Loucy (cell line): ENCODE measurements at regions not wholly inside any gene's neighbourhood (a gene's known extent, or its start where the extent isn't known, plus 50 kb on each side); places are given as distances from the start of the nearest gene placed in this dataset.

Experiments
- H2AFZ ChIP-seq: fragments of 200-600 bp; sonication (generic); 2 replicates; pipeline ENCODE4 v1.6.0; 2016; ENCODE audit warnings: antibody characterized with exemption, mild to moderate bottlenecking, low read length, moderate library complexity
- H3F3A ChIP-seq: fragments of 200-600 bp; 2 replicates; pipeline ENCODE4 v1.6.0; 2016; ENCODE audit warnings: antibody characterized with exemption, low read depth, mild to moderate bottlenecking
- H3K27me3 ChIP-seq: fragments of 200-600 bp; sonication (generic); 2 replicates; pipeline ENCODE4 v1.6.1; 2014; ENCODE audit warnings: low read length, mild to moderate bottlenecking; ENCODE audit not compliant: insufficient read depth, poor library complexity, severe bottlenecking
- H3K36me3 ChIP-seq: fragments of 200-600 bp; sonication (generic); 2 replicates; pipeline ENCODE4 v1.6.1; 2016; ENCODE audit warnings: low read length; ENCODE audit not compliant: insufficient read depth
- H3K4me1 ChIP-seq: fragments of 200-600 bp; sonication (generic); 2 replicates; pipeline ENCODE4 v1.5.1; 2014; ENCODE audit warnings: low read length, mild to moderate bottlenecking; ENCODE audit not compliant: insufficient read depth, poor library complexity, severe bottlenecking
- H3K4me2 ChIP-seq: fragments of 200-600 bp; sonication (generic); 2 replicates; pipeline ENCODE4 v1.6.0; 2014; ENCODE audit warnings: antibody characterized with exemption, low read length, low read depth, mild to moderate bottlenecking; ENCODE audit not compliant: poor library complexity, severe bottlenecking
- H3K4me3 ChIP-seq: fragments of 200-600 bp; sonication (generic); 2 replicates; pipeline ENCODE4 v1.5.1; 2014; ENCODE audit warnings: low read length, mild to moderate bottlenecking, mixed read lengths; ENCODE audit not compliant: poor library complexity, severe bottlenecking
- H3K79me2 ChIP-seq: fragments of 200-600 bp; sonication (generic); 2 replicates; pipeline ENCODE4 v1.6.1; 2014; ENCODE audit warnings: low read length; ENCODE audit not compliant: insufficient read depth
- H3K9ac ChIP-seq: fragments of 200-600 bp; sonication (generic); 2 replicates; pipeline ENCODE4 v1.6.0; 2014; ENCODE audit warnings: mild to moderate bottlenecking, low read depth, low read length, moderate library complexity; ENCODE audit not compliant: poor library complexity, severe bottlenecking
- H3K9me2 ChIP-seq: fragments of 200-600 bp; sonication (generic); replicated peaks from 2 replicates; pipeline ENCODE4 v1.6.1; 2016; ENCODE audit warnings: low read depth, low read length, mixed read lengths
- H3K9me3 ChIP-seq: fragments of 200-600 bp; sonication (generic); 2 replicates; pipeline ENCODE4 v1.6.1; 2014; ENCODE audit warnings: mild to moderate bottlenecking, antibody characterized with exemption, low read length, low read depth; ENCODE audit not compliant: insufficient read depth
- H4K20me1 ChIP-seq: fragments of 200-600 bp; sonication (generic); 2 replicates; pipeline ENCODE4 v1.6.0; 2014; ENCODE audit warnings: antibody characterized with exemption, low read length, mild to moderate bottlenecking; ENCODE audit not compliant: insufficient read depth, poor library complexity, severe bottlenecking
- CTCF ChIP-seq: fragments of 200-600 bp; sonication (generic); conservative IDR thresholded peaks from 2 replicates; pipeline ENCODE4 v1.5.1; 2014; ENCODE audit warnings: mild to moderate bottlenecking, antibody characterized with exemption, low read length
- EZH2phosphoT487 ChIP-seq: fragments of 200-600 bp; IDR thresholded peaks from 2 replicates; pipeline ENCODE4 v1.6.1; 2018; ENCODE audit warnings: antibody characterized with exemption, mild to moderate bottlenecking, moderate library complexity, borderline replicate concordance

GRCh38 chr9:16976427-16976826, 106.0 kb upstream of the BNC2 start:
- Histone ChIP-seq H3K9me3 (peaks cover 4% of the 10 kb centered on the region; the same call in 1 of the 2 replicates), H3K79me2 (no peaks in the 10 kb centered on the region), H3K9me2 (no peaks in the 10 kb centered on the region), H3K4me3 (no peak overlapping the region), H3K4me2 (no peak overlapping the region), H3K36me3 (no peaks in the 10 kb centered on the region), H2AFZ (no peak overlapping the region), H3K27me3 (no peaks in the 10 kb centered on the region), H3K9ac (no peak overlapping the region), H4K20me1 (no peaks in the 10 kb centered on the region), H3F3A (no peaks in the 10 kb centered on the region), H3K4me1 (no peaks in the 10 kb centered on the region)
- TF ChIP-seq CTCF, result no peak
- TF ChIP-seq EZH2phosphoT487, result no peak

GRCh38 chr9:16974436-16974835, 104.0 kb upstream of the BNC2 start:
- no peak overlapping the region for H3K9ac ChIP-seq

GRCh38 chr9:16970321-16970720, 99.9 kb upstream of the BNC2 start:
- Histone ChIP-seq H2AFZ (no peak overlapping the region), H3K36me3 (no peaks in the 10 kb centered on the region), H3F3A (no peaks in the 10 kb centered on the region), H4K20me1 (no peaks in the 10 kb centered on the region), H3K4me3 (no peak overlapping the region), H3K9me2 (no peaks in the 10 kb centered on the region), H3K4me1 (no peaks in the 10 kb centered on the region), H3K9ac (no peak overlapping the region), H3K9me3 (peaks cover 4% of the 10 kb centered on the region; the same call in 1 of the 2 replicates), H3K4me2 (no peak overlapping the region), H3K79me2 (no peaks in the 10 kb centered on the region), H3K27me3 (no peaks in the 10 kb centered on the region)
- TF ChIP-seq EZH2phosphoT487 (no peak), CTCF (no peak)

More at GRCh38 chr9:16974436-16974835, 104.0 kb upstream of the BNC2 start:
- Histone ChIP-seq H4K20me1 (no peaks in the 10 kb centered on the region), H3K27me3 (no peaks in the 10 kb centered on the region), H3K9me3 (peaks cover 4% of the 10 kb centered on the region; the same call in 1 of the 2 replicates), H3K9me2 (no peaks in the 10 kb centered on the region), H3K4me1 (no peaks in the 10 kb centered on the region), H3K79me2 (no peaks in the 10 kb centered on the region), H3K4me2 (no peak overlapping the region), H3K4me3 (no peak overlapping the region), H3F3A (no peaks in the 10 kb centered on the region), H2AFZ (no peak overlapping the region), H3K36me3 (no peaks in the 10 kb centered on the region)
- TF ChIP-seq CTCF (no peak), EZH2phosphoT487 (no peak)
